Astrocyte of the hippocampus (primary cell): ENCODE measurements at regions not wholly inside any gene's neighbourhood (a gene's known extent, or its start where the extent isn't known, plus 50 kb on each side); places are given as distances from the start of the nearest gene placed in this dataset.

ENCODE experiments used
- DNase-seq: peaks from one replicate; pipeline ENCODE4 v3.0.0; 2011; ENCODE audit warnings: low read depth, low spot score

- no peak for DNase-seq
Measured at GRCh38 chr14:100658181-100658886, 68.4 kb upstream of the DLK1 start.

GRCh38 chr14:100659345-100660001, 67.2 kb upstream of the DLK1 start:
- no peak for DNase-seq

DNA sequence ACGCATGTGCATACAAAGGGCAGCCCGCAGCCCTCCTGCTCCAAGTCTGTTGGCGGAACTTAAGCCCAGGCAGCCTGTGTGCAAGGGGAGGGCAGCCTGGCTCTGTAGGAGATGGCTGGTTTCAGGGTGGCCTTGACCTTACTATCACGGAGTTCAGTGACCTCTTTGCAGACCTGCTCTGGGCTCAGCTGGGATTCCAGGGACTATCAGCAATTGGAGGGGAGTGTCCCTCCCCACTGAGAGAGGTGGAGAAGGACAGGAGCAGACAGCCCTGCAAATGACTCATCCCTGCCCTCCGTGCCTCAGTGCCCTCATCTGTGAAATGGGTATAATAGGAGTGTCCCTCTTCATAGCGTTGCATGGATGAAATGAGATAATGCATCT, 66.2 kb upstream of the DLK1 start:
- no peak for DNase-seq

DNA sequence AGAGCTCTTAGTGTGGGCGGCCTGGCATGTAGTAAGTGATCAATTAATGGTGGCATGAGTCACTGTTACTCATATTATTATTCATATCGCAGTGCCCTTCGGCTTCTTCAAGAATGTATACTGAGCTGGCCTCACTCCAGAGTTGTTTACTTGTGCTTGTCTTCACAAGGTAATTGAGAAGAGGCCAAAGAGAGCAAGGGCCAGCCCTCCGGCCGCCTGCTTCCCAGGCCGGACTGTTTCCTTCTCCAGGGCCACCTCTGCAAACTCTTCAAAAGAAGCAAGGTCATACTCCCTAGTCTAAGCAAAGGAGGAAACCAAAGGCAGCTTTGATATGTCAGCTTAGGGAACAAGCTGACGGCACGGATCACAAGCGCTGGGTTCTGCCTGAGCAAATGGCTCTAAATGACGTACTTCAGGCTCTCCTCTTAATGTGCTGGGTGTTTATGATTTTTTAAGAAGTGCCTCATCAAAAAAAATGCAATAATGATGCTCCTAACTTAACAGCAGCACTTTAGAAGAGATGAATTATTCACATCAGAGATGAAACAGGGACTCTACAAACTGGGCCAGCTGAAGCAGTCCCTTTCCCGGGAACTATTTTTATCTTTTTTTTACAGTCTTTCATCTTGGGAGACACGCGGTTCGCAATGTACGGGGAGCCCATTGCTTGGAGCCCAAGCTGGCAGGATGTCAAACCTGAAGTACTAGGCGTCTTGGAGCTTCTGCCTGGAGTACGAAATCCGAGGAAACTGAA, 65.6 kb upstream of the DLK1 start:
- no peak for DNase-seq

GRCh38 chr14:100662879-100663760, 63.6 kb upstream of the DLK1 start:
- peak; percentile 81 for DNase-seq

DNA sequence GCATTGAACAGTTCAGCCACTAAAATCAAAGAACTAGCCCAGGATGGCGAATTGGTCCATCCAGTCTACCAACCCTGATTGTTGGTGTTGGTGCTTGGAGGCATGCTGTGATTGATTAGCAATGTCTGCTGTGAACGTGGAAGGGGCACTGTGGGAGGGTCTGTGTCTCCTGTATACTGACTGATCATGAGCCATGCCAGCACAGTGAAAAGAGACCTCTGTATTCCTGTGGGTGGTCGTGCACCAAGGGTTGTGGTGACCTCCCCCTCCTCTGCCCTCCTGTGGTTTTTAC, 63.0 kb upstream of the DLK1 start:
- DNase-seq = no peak

GRCh38 chr14:100664231-100664630, 62.5 kb upstream of the DLK1 start:
- no peak for DNase-seq

GRCh38 chr14:100664841-100665510, 61.7 kb upstream of the DLK1 start:
- DNase-seq = no peak

DNA sequence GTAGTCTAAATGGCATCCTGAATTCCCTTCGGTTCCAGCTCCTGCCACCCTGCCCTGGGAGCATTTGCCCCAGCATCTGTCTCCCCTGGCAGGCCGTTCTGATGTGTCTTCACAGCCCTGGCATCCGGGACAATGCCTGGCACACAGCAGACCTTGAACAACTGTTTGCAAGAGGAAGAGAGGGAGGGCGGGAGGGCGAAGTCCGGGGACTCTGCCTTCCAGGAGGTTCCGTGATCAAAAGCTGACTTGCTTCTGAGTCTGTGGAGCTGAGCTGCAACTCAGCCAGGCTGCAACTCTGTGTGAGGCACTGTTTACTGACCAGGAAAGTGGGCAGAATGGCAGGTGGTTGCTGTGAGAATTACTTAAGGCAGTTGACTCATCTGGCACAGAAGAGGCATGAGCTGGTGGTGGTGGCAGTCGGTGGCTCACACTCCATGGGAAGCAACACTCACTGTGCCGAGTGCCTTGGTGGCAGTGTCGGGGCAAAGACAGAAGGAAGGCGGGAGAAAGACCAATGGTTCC, 61.1 kb upstream of the DLK1 start:
- no peak for DNase-seq

GRCh38 chr14:100666403-100666802, 60.3 kb upstream of the DLK1 start:
- no peak for DNase-seq

- DNase-seq = no peak
Measured at GRCh38 chr14:100666851-100667250, 59.8 kb upstream of the DLK1 start.

- DNase-seq = no peak
Measured at GRCh38 chr14:100667656-100668055, 59.0 kb upstream of the DLK1 start.

- no peak for DNase-seq
Measured at GRCh38 chr14:100668352-100668751, 58.3 kb upstream of the DLK1 start.

DNA sequence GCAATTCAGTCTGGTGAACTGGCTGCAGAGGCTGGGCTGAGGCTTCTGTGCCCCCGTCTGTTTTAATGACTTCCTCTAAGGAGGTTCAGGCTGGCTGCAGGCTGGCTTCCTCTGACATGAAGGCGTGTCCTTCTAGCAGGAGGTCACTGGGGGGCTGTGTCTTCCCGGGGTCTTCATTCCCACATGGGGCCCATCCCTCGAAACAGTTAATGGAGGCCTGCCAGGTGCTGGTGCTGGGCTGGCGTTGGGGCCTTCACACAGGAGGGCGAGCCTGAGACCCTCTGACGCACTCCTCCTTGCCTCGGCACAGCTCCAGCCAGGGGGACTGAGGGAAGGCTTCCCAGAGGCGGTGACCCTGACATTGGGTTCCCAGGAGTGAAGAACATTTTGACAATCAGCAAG, 57.7 kb upstream of the DLK1 start:
- DNase-seq = no peak

DNA sequence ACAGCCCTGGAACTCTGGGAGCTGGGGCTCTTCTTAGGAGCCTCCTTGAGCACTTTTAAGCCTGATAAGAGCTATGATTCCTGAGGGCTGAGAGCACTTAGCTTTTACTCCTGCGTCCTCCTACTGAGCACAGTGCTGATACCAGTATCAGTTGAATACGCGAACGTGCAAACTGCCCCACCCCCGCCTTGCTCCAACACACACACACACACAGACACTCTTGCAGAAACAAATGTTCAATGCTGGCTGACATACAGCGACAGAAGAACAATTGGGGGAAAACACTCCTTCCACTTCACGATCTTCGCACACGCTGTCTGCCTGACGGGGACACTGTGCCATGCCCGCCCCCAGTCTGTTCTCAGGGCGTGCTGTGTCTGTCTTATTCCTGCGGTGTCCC, 57.2 kb upstream of the DLK1 start:
- DNase-seq = no peak

GRCh38 chr14:100670017-100670752, 56.5 kb upstream of the DLK1 start:
- no peak for DNase-seq

DNA sequence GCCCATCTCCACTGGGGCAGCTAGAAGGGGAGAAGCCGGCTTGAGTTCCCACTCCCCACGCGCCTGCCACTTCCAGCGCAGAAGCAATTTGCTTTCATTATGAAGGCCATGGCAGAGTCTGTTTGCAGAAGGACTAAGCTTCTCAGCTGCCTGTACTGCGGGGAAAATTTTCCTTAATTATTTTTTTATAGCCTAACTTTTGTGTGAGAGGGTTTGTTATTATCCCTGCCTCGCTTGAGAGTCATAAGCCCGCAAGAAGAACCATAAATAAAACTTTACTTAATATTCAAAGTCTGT, 56.0 kb upstream of the DLK1 start:
- no peak for DNase-seq

DNA sequence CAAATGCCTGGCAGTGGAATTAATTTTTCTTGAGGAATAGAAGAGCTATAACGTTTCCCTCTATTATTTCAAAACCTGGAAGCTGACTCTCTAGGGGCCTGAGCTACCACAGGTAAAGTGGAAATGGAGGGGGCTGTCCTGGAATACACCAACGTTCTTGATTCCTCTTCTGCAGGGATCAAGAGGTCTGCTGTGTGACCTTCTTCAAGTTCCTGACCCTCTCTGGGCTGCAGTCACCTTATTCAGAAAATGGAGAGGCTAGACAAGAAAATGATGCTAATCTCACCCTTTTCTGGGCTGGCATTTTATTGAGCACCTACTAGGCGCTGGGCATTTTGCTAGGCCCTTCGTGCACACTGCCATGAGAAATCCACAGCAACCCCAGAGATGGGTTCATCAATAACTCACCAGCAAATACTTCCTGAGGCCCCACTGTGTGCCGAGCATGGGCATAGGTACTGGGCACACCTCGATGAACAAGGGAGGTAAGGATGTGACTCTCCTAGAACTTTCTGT, 55.2 kb upstream of the DLK1 start:
- no peak for DNase-seq

- no peak for DNase-seq
Measured at GRCh38 chr14:100671906-100672305, 54.8 kb upstream of the DLK1 start.

- DNase-seq = no peak
Measured at GRCh38 chr14:100673085-100673806, 53.4 kb upstream of the DLK1 start.
